Endothelial cell (in vitro differentiated cells): ENCODE measurements at regions not wholly inside any gene's neighbourhood (a gene's known extent, or its start where the extent isn't known, plus 50 kb on each side); places are given as distances from the start of the nearest gene placed in this dataset.

Experiments used
- DNase-seq: peaks from one replicate; pipeline ENCODE4 v3.0.0; 2021; ENCODE audit warnings: low spot score
- H3K27ac Mint-ChIP-seq: one replicate; pipeline ENCODE4 v1.8.0; 2021; ENCODE audit warnings: mixed read lengths, inconsistent platforms; ENCODE audit not compliant: unreplicated experiment
- H3K27me3 Mint-ChIP-seq: one replicate; pipeline ENCODE4 v1.8.0; 2021; ENCODE audit warnings: mild to moderate bottlenecking, moderate library complexity, mixed read lengths, inconsistent platforms; ENCODE audit not compliant: unreplicated experiment
- H3K36me3 Mint-ChIP-seq: one replicate; pipeline ENCODE4 v1.8.0; 2021; ENCODE audit warnings: mild to moderate bottlenecking, low read depth, mixed read lengths, inconsistent platforms; ENCODE audit not compliant: unreplicated experiment
- H3K4me1 Mint-ChIP-seq: one replicate; pipeline ENCODE4 v1.8.0; 2021; ENCODE audit warnings: mild to moderate bottlenecking, mixed read lengths, inconsistent platforms; ENCODE audit not compliant: unreplicated experiment
- H3K4me3 Mint-ChIP-seq: one replicate; pipeline ENCODE4 v1.8.0; 2021; ENCODE audit warnings: mild to moderate bottlenecking, mixed read lengths, inconsistent platforms; ENCODE audit not compliant: unreplicated experiment
- H3K9me3 Mint-ChIP-seq: one replicate; pipeline ENCODE4 v1.8.0; 2021; ENCODE audit warnings: mixed read lengths, inconsistent platforms; ENCODE audit not compliant: unreplicated experiment
- CTCF ChIP-seq: fragments of 200-600 bp; sonication (generic); IDR thresholded peaks from one replicate; pipeline ENCODE4 v1.5.0; 2021; ENCODE audit warnings: antibody characterized with exemption; ENCODE audit not compliant: unreplicated experiment

GRCh38 chr5:118679264-118679940 lies 308.9 kb downstream of the DTWD2 start:
- Mint-ChIP-seq H3K9me3 (no peaks in the 10 kb centered on the region), H3K36me3 (no peaks in the 10 kb centered on the region), H3K27me3 (no peaks in the 10 kb centered on the region), H3K4me3 (no peak overlapping the region), H3K27ac (no peak overlapping the region), H3K4me1 (peaks cover 5% of the 10 kb centered on the region)
- DNase-seq = no peak
- TF ChIP-seq CTCF = no peak

- no peak overlapping the region for H3K27ac Mint-ChIP-seq
- no peak overlapping the region for H3K4me3 Mint-ChIP-seq
- H3K27me3 Mint-ChIP-seq = no peaks in the 10 kb centered on the region
- TF ChIP-seq CTCF = no peak
- peaks cover 5% of the 10 kb centered on the region for H3K4me1 Mint-ChIP-seq
- DNase-seq = no peak
- H3K36me3 Mint-ChIP-seq = no peaks in the 10 kb centered on the region
- no peaks in the 10 kb centered on the region for H3K9me3 Mint-ChIP-seq
These were observed 309.6 kb downstream of the DTWD2 start for GRCh38 chr5:118678746-118679145.

- no peaks in the 10 kb centered on the region for H3K36me3 Mint-ChIP-seq
- no peaks in the 10 kb centered on the region for H3K9me3 Mint-ChIP-seq
These were observed 313.1 kb downstream of the DTWD2 start for GRCh38 chr5:118675247-118675646.

GRCh38 chr5:118657576-118657975 lies 330.8 kb downstream of the DTWD2 start:
- peaks cover 7% of the 10 kb centered on the region for H3K4me1 Mint-ChIP-seq
- H3K4me3 Mint-ChIP-seq = no peak overlapping the region
- H3K27me3 Mint-ChIP-seq = peaks cover 3% of the 10 kb centered on the region
- no peak overlapping the region for H3K27ac Mint-ChIP-seq
- peaks cover 8% of the 10 kb centered on the region for H3K36me3 Mint-ChIP-seq
- peaks cover 23% of the 10 kb centered on the region for H3K9me3 Mint-ChIP-seq
- no peak for DNase-seq
- no peak for TF ChIP-seq CTCF

More at GRCh38 chr5:118675247-118675646, 313.1 kb downstream of the DTWD2 start:
- no peak overlapping the region for H3K4me3 Mint-ChIP-seq
- H3K4me1 Mint-ChIP-seq = peaks cover 5% of the 10 kb centered on the region
- no peak for DNase-seq
- H3K27ac Mint-ChIP-seq = no peak overlapping the region
- TF ChIP-seq CTCF = no peak
- no peaks in the 10 kb centered on the region for H3K27me3 Mint-ChIP-seq

GRCh38 chr5:118653872-118654271 lies 334.5 kb downstream of the DTWD2 start:
- TF ChIP-seq CTCF = no peak
- Mint-ChIP-seq H3K27ac (no peak overlapping the region), H3K27me3 (peaks cover 3% of the 10 kb centered on the region)

More at GRCh38 chr5:118653872-118654271, 334.5 kb downstream of the DTWD2 start:
- Mint-ChIP-seq H3K9me3 (peaks cover 19% of the 10 kb centered on the region), H3K4me3 (no peak overlapping the region), H3K4me1 (peaks cover 15% of the 10 kb centered on the region), H3K36me3 (peaks cover 8% of the 10 kb centered on the region)
- no peak for DNase-seq
